ENCODE measurements at regions not wholly inside any gene's neighbourhood (a gene's known extent, or its start where the extent isn't known, plus 50 kb on each side); places are given as distances from the start of the nearest gene placed in this dataset.
A peak's percentile ranks its signal among the peaks of the same experiment; 100 is the strongest.

GRCh38 chr7:121800916-121801675 is 71.9 kb upstream of the PTPRZ1 start:
- Histone ChIP-seq H3K9me3 (replicated peaks; ENCODE audit: insufficient read depth, low read length) (no peaks in the 10 kb centered on the region), H3K4me2 (ENCODE audit: low read depth, low read length) (no peak overlapping the region), H2AFZ (ENCODE audit: low read length) (no peak overlapping the region), H3K27ac (ENCODE audit: low read length) (no peak overlapping the region), H4K20me1 (ENCODE audit: insufficient read depth, low read length) (no peaks in the 10 kb centered on the region), H3K4me3 (ENCODE audit: low read length) (no peak overlapping the region), H3K4me1 (ENCODE audit: low read length) (peaks cover 12% of the 10 kb centered on the region), H3K36me3 (replicated peaks; ENCODE audit: insufficient read depth, low read length) (no peaks in the 10 kb centered on the region), H3K9ac (ENCODE audit: low read length) (no peak overlapping the region), H3F3A (ENCODE audit: insufficient read depth, low read length) (no peaks in the 10 kb centered on the region), H3K79me2 (ENCODE audit: low read length) (no peaks in the 10 kb centered on the region), H3K9me2 (replicated peaks; ENCODE audit: insufficient read depth, low read length) (no peaks in the 10 kb centered on the region), H3K27me3 (replicated peaks; ENCODE audit: insufficient read depth, low read length) (no peaks in the 10 kb centered on the region)
- DNase-seq = no peak
- TF ChIP-seq EZH2 (optimal IDR thresholded peaks at IDR 0.05; ENCODE audit: low read depth, low read length) (no peak), CTCF (IDR thresholded peaks at IDR 0.05; ENCODE audit: low read length) (no peak), EZH2phosphoT487 (IDR thresholded peaks at IDR 0.05; ENCODE audit: low read length) (no peak)

DNA sequence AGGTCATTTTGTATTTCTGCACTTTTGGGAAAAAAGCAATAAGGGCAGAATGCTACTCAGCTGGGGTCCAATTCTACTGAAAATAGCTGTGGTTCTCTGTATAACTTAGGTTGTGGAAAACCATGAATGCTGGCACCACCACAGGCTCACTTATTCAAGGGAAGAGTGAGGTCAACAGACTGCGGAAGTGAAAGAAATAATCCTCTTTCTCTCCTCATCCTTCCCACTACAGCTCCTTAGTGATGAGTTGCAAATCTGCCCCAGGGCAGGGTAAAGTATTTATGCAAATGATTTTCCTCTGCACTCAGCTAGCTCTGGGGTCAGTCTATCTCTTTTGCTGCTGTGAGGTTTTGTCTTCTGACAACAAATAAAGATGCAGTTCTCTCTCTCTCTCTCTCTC is 74.1 kb upstream of the PTPRZ1 start:
- Histone ChIP-seq H3K27ac (ENCODE audit: low read length) (no peak overlapping the region), H3K9me2 (replicated peaks; ENCODE audit: insufficient read depth, low read length) (no peaks in the 10 kb centered on the region), H3K79me2 (ENCODE audit: low read length) (no peaks in the 10 kb centered on the region), H4K20me1 (ENCODE audit: insufficient read depth, low read length) (no peaks in the 10 kb centered on the region), H3K27me3 (replicated peaks; ENCODE audit: insufficient read depth, low read length) (no peaks in the 10 kb centered on the region), H3F3A (ENCODE audit: insufficient read depth, low read length) (no peaks in the 10 kb centered on the region), H3K4me2 (ENCODE audit: low read depth, low read length) (peak overlapping the region; percentile 14; the same call in 1 of the 2 replicates), H3K4me1 (ENCODE audit: low read length) (peaks cover 12% of the 10 kb centered on the region), H3K4me3 (ENCODE audit: low read length) (no peak overlapping the region), H3K9me3 (replicated peaks; ENCODE audit: insufficient read depth, low read length) (no peaks in the 10 kb centered on the region), H2AFZ (ENCODE audit: low read length) (no peak overlapping the region), H3K9ac (ENCODE audit: low read length) (no peak overlapping the region), H3K36me3 (replicated peaks; ENCODE audit: insufficient read depth, low read length) (no peaks in the 10 kb centered on the region)
- TF ChIP-seq CTCF (IDR thresholded peaks at IDR 0.05; ENCODE audit: low read length) (no peak), EZH2phosphoT487 (IDR thresholded peaks at IDR 0.05; ENCODE audit: low read length) (no peak), EZH2 (optimal IDR thresholded peaks at IDR 0.05; ENCODE audit: low read depth, low read length) (no peak)
- DNase-seq = peak; percentile 56

DNA sequence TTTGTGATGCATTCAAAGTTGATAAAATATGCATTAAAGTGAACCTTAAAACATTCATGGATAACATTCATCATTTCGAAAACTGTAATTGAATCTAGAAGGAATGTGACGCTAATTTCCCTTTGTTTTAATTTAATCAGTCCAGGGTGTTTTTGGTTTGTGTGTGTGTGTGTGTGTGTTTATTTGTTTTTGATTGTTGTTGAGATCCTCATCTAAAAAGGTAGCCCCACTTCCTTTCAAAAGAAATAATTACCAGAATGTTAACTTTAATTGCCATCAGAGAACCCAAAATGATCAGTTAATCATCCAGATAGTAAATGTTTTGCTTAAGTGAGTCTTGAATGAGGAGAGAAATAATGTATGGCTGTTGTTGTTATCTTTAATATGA is 74.5 kb upstream of the PTPRZ1 start:
- no peak for DNase-seq
- H3K9me2 ChIP-seq (replicated peaks; ENCODE audit: insufficient read depth, low read length) = no peaks in the 10 kb centered on the region
- no peak overlapping the region for H2AFZ ChIP-seq (ENCODE audit: low read length)
- TF ChIP-seq EZH2phosphoT487 (IDR thresholded peaks at IDR 0.05; ENCODE audit: low read length) (no peak), CTCF (IDR thresholded peaks at IDR 0.05; ENCODE audit: low read length) (no peak), EZH2 (optimal IDR thresholded peaks at IDR 0.05; ENCODE audit: low read depth, low read length) (no peak)
- no peak overlapping the region for H3K4me3 ChIP-seq (ENCODE audit: low read length)
- no peaks in the 10 kb centered on the region for H3F3A ChIP-seq (ENCODE audit: insufficient read depth, low read length)
- H3K79me2 ChIP-seq (ENCODE audit: low read length) = no peaks in the 10 kb centered on the region
- H3K9me3 ChIP-seq (replicated peaks; ENCODE audit: insufficient read depth, low read length) = no peaks in the 10 kb centered on the region
- no peak overlapping the region for H3K27ac ChIP-seq (ENCODE audit: low read length)
- no peak overlapping the region for H3K9ac ChIP-seq (ENCODE audit: low read length)
- H3K27me3 ChIP-seq (replicated peaks; ENCODE audit: insufficient read depth, low read length) = no peaks in the 10 kb centered on the region
- peaks cover 12% of the 10 kb centered on the region for H3K4me1 ChIP-seq (ENCODE audit: low read length)
- H3K4me2 ChIP-seq (ENCODE audit: low read depth, low read length) = no peak overlapping the region
- H4K20me1 ChIP-seq (ENCODE audit: insufficient read depth, low read length) = no peaks in the 10 kb centered on the region
- no peaks in the 10 kb centered on the region for H3K36me3 ChIP-seq (replicated peaks; ENCODE audit: insufficient read depth, low read length)

All from MM.1S (cell line).